CD4-positive, alpha-beta T cell treated with Interferon alpha-2 for 1 hour (primary cell): ENCODE measurements at regions not wholly inside any gene's neighbourhood (a gene's known extent, or its start where the extent isn't known, plus 50 kb on each side); places are given as distances from the start of the nearest gene placed in this dataset.

ENCODE experiments used
- DNase-seq, 2 donors: peaks; one replicate each; pipeline ENCODE4 v3.0.0-alpha.2; 2020 to 2022

DNA sequence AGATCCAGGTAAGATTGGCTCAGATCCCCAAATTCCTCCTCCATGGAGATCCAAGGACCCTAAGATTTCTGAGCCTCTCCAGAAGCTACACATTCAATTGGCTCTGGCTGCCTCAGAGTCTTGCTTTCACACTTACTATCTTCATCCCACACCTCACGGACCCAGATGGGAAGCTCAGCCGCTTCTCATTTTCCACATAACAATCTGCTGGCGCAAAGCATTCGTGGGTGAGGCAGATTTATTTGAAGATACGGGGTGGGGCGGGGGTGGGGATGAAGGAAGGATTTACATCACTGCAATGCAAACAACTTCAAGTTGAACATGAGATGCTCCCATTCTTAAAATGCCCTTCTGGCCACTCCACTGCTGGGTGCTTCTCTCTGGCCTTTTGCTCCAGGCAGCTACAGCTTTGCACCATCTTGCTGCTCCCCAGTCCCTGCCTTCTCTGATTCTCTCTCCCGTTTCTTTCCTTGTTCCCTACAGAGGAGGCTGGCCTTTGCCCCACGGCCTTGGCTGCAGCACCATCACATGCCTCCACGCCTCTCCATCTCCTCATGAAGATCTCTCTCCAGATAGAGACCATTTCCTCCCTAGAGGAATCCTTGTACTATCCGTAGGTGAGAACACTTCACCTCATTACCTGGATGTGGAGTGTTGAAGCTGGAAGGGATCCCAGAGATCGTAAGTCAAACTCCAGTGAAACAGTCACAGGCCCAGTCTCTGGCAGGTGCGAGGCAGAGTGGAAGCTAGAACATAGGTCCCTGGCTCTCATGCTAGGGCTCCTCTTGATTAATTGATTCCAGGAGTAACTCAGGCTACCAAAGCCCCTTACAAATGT is 175.9 kb downstream of the RPLP1 start:
- no peak for DNase-seq

DNA sequence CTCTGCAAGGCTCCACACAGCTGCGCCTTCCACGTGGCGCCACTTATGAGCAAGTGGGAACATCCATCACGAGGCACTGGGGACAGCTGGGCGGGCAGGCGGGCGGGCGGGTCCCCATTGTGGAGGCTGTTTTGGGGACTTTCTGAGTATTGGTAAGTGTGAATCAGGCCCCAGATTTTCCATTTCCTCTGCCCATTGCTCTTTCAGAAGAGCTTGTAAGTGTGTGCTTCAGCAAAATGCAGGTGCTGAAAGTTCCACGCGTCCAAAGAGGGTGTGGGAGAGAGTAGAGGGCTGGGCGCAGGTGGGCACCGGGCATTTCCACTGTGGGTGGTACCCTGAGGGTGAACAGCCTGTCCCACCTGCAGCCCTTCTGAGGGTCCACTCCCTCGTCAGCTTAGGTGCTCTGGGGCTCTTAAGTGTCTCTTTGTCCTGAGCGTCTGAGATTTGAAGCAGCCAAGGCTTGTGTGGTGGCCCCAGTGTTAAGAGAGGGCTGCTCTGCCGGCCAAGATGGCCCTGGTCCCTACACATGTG is 177.1 kb downstream of the RPLP1 start:
- DNase-seq: no peak

DNA sequence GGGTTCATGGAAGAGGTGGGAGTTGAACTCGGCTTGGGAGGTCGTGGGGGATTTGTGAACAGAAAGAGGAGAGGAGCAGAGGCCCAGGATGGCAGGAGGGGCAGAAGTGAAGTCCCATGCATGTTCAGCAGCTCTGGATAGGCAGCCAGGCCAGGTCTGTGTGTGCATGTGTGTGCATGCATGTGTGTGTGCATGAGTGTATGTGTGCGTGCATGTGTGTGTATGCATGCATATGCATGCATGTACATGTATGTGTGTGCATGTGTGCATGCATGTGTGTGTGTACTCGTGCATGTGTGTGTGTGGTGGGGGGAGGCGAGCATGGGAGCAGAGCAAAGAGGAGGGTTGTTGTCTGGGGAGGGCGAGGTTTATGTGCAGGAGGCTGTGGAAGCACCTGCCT is 178.4 kb downstream of the RPLP1 start:
- DNase-seq: no peak

DNA sequence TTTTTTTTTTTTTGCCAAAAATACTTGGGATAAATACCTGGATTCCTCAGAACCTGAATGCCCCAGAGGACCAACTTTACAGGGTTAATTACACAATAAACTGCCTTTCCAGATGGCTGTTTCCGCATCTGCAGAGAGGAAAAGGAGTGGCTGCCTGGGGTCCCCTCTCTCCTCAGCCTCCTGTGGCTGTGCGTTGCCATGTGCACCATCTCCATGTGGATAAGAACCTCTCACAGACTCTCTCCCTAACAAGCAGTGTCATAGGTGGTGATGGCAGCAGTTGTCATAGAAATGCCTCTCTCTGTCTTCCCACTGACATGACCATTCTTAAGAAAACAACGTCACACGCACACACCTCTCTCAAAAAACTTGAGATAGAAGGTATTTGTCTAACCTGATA is 179.4 kb downstream of the RPLP1 start:
- DNase-seq: no peak

DNA sequence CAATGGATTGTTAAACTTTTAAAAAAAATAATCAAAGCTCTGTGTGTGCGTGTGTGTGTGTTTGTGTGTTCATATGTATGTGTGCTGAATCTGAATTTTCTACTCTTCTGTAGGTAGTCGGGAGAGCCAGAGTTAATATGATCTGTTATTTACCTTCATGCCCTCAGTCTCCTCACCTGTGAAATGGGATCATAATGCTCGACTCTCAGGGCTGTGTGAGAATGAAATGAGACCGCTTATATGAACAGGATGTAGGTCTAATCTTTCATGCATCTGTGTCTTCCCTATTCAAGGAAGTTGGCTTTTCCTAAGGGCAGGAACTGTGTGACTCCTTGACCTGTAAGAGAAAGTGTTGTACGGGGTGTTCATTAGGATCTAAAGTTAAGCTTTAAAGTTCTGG is 182.2 kb downstream of the RPLP1 start:
- DNase-seq: no peak

DNA sequence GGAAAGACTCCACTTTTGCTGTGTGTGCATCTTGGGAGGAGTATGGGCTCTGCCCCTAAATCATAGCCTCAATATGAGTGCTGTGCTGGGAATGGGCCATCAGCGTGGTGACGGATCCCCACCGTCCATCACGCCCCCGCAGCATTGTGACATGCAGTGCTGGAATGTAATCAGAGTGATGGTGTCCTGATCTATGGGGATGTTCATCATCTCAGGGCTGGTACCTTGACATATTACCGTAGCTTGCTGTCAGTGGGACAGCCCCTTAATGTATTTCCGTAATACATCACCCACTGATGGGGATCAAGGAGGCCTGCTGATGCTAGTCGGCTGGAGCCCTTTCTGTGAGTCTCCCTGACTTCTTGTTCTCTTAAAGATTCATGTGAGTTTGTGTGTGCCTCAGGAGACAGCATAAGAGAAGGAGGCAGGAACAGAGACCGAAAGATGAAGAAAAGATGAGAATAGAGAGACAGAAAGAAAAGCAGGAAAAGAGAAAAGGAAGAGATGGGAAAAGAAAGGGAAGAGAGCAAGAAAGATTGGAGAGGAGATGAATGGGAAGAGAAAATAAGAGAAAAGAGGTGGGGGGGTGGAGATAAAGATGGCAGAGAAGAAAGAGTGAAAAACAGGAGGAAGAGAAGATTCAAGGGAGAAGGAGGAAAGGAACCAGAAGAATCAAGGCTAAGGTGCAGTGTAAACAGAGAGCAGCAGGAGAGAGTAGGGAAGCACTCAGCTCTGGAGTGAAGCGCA is 183.7 kb downstream of the RPLP1 start:
- no peak for DNase-seq

DNA sequence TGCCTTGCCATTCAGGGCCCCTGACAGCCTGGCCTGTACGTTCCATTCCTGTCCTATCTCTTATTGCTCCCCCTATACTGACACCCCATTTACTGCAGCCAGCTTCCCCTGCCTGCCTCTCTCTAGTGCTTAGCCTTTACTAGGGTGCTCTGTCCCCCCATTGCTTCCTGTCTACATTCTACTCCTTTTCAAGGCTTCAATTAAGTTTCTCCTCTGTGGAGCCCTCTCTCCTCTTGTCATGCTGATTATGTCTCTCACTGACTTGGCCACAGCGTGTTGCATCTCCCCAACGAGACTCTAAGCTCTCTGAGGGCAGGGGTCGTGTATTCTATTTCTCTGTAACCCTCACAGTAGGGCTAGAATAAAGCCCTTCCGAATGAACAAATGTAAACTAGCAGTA is 185.2 kb downstream of the RPLP1 start:
- no peak for DNase-seq

DNA sequence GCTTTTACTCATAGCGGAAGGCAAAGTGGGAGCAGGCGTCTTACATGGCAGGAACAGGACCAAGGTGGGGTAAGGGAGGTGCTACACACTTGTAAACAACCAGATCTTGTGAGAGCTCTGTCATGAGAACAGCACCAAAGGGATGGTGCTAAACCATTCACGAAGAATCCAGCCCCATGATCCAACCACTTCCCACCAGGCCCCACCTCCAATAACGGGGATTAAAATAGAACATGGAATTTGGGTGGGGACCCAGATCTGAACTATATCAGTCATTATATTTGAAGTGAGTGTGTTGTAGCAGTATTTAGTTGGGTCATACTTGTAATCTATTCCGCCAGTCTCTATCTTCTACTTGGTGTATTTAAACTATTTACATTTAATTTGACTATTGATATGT is 190.9 kb downstream of the RPLP1 start:
- DNase-seq: no peak

DNA sequence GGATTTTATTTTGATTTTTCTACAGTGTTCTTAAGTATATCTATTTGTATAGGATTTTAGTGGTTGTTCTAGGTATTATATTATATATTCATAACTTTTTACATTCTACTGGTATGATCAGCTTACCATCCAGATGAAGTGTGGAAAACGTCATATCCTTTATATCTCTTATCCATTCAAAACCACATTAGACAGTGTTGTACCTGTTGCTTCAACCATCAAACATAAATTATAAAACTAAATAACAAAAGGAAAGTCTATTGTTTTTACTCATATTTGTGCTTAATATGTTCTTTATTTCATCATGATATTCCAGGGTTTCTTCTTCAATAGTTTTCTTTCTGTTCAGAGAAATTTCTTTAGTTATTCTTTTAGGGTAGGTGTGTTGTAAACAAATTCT is 191.4 kb downstream of the RPLP1 start:
- no peak for DNase-seq

DNA sequence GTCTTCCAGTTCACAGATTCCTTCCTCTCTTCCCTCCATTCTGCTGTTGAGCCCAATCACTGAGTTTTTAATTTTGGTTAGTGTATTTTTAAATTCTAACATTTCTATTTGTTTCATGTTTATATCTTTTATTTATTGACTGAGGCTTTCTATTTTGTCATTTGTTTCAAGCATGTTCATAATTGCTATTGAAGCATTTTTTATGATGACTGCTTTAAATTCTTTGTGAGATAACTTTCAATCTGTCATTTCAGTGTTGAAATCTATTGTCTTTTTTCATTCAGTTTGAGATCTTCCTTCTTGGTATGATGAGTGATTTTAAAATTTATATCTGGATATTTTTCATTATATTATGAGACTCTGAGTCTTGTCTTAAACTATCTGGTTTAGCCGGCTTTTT is 192.3 kb downstream of the RPLP1 start:
- no peak for DNase-seq

DNA sequence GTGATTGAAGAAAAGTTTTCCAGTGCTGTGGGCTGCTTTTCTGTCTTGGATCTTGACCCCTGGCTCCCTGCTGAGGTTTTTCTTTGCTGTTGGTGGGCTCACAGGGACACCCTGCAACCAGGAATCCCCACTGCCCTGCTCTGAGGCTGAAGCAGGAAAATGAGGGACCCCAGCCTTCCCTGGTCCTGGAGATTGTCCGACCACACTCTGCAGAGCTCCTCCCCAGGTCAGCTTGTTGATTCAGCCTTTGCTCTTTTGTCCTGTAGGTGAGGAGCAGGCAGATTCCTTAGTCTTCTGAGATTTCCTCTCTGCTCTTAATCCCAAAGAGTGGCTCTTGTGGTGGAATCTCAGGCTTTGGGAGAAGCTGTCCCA is 194.5 kb downstream of the RPLP1 start:
- no peak for DNase-seq

DNA sequence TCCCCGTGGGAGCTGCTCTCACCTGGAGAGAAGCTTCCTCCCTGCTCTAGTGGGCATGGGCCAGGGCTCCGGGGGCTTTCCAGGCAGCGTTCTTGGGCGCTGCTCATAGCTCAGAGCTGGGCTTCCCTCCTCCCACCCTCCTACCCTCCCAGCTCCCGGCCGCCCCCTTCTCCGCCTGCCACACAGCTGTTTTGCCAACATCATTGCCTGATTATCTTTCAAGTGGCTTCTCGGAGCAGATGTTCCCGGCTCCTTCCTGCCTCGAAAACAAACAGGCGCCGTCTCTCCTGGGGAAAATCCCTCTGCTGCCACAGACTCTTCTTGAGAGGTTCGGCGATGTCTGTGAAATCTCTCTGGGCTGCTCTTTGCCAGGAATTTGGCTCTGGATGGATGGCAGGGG is 195.6 kb downstream of the RPLP1 start:
- DNase-seq: no peak

DNA sequence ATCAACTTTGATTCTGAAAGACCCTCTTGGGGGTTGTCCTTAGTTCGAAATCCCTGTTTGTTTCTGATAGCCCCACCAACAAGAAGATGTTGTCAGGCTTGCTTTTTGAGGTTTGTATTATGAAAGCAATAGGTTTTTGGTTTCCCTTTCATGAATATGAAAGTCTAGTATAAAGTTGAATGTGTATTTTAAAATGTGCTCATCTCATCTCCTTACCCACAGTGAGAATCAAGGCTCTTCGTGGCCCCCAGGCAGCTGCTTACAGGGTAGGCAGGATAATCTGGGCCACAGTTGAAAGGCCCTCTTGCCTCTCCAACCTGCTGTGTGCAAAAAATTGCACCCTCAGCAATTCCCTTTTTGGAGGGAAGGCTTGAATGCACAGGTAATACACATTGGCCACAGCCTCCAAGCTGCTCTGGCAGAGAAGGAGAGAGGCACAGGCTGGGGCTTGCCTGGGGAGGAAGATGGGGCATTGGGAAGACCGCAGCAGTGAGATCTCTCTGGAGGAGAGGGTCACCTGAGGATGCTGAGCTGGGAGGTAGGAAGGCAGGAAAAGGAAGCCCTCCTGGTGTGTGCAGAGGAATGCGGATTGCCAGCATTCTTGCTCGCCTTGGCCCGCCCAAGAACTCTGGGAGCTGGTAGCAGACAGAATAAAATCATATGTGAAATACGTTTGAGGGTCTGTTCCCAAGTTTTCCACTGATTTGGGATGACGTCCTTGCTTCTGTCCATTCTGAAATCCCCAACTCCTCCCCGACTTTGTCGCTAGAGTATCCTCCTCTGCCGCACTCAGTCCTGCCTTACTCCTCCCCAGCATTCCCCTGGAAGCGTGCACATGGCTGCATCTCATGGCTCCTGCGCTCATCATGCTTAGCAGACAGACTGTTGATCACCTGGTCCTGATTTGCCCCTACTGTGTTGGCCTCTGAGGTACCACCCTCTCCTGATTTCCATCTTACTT is 196.4 kb downstream of the RPLP1 start:
- DNase-seq: no peak

DNA sequence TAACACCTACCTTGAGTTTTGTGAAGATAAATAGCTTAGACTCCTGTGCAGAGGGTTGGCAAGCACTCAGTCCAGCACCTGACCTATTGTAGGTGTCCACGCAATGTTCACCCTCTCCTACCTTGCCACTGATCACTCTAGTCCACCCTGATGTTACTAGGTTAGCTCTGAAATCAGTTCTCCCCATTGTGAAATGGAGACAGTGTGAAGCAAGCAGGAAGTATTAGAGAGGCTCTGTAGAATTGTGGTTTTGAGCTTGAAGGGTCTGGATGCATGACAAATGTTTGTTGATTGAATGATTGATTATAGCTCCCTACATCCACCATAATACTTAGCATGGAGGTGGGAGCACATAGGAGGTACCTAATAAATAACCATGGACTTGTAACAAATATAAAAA is 199.7 kb downstream of the RPLP1 start:
- no peak for DNase-seq

DNA sequence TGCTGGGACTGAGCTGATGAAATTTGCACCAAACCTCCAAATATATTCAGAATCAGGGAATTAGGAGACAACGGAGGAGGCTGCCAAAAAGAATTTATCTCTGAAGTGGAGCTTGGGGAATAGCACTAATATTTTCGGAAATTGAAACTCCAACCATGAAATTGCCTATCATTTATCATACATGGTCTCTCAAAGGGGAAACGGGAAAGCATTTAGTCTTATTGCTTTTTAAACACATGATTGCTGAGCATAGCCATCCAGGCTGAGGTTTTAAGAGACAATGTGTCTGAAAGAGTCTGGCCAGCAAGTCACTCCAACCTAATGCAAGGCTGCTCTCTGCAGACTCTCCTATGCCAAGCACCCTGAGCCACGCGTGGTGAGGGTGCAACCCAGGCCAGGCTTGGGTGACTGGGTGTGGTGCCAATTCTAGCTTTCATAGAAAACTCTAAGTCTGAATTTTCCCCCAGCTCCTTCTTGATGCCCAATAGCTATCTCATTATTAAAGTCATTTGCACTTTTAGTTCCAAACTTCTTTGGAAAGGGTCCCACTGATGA is 200.2 kb downstream of the RPLP1 start:
- no peak for DNase-seq

DNA sequence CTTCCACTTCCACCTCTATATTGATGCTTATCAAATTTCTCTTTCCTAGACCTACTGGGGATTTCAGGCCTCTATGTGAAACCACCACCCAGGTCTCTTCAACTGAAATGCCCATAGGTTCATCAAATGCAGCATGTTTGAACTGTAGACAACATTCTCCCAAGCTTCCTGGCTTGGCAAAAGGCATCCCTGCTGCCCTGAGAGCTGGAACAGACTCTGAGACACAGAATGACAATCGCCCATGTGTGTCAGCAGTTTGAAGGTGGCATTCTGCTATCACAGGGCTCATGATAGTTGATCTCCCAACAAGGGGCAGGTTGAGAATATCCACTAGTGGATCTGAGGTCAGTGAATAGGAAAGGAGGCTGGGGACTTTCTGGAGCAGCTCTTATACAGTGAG is 200.7 kb downstream of the RPLP1 start:
- DNase-seq: no peak

DNA sequence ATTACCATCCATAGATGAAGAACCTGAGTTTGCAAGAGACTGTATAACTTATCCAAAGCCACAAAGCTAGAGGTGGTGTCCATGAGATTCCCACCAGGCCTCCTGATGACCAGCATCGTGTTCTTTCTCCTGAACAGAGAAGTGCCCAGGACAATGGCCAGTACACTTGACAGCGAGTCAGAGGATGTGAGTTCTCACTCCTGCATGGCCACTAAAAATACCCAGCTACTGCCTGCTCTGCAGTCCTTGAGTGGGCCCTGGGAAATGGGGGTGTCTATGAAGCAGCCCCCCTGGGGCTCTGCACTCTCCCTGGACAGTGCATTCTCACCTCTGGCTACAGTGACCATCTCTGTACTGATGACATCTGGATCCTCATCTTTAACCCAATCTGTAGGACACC is 201.2 kb downstream of the RPLP1 start:
- DNase-seq: no peak

DNA sequence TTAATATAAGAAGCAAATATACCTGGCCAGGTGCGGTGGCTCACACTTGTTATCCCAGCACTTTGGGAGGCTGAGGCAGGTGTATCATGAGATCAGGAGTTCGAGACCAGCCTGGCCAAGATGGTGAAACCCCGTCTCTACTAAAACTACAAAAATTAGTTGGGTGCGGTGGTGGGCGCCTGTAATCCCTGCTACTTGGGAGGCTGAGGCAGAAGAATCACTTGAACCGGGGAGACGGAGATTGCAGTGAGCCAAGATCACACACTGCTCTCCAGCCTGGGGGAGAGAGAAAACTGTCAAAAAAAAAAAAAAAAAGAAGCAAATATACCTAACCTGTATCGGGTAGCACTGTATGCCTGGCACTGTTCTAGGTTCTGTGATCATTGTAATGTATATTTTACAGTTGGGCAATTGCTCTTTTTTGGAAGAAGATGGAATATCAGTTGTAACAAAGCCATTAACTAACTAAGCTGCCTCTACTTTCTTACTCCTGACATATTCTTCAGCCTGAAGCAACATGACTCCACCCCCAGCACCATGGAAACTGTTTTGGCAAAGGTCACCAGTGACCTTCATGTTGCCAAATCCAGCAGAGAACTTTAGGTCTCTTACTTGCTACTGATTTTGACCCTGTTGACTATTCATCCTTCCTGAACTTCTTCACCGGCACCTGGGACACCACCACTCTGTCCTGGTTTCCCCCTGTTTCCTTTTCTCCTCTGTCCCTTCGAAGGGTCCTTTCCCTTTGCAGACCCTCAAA is 203.8 kb downstream of the RPLP1 start:
- no peak for DNase-seq

DNA sequence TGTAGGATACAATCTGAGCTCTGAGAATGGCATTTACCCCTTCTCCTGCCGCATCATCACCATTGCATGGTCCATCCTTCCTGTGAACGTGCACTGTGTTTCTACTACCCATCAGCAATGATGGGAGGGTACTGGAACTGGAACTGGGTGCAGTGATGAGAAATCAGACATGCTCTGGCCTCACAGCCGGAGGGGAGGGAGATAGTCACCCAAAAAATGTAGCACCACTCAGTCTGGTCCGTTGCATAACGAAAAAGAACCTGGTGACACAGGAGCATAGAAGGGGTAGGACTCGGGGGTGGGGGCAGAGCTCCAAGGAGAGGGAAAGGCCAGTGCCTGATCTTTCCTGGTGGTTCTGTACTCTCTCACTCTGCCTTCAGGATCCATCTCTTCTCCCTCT is 205.0 kb downstream of the RPLP1 start:
- no peak for DNase-seq

DNA sequence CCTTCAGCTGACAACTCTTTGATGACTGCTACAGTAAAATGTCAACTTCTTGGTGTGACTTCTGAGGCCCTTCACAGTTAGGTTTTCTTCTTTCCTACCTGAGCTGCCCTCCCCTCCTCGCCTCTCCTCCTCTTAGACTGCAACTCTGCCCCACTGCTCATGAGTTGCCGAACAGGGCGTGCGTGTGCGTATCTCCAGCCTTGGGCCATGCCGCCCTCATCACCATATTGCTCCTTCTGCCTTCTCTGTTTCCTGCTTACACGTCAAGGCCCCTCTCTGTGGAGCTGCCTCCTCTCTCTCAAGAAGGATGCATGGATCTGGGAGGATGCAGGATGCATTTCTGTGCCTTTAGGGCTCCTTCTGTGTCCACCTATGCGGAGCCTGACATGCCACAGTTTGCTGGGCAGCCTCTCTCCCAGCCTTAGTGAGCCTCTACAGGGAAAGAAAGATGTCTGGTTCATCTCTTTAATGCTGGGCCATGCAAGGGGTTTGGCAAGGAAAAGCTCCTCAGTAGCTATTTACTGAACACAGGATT is 205.9 kb downstream of the RPLP1 start:
- no peak for DNase-seq

DNA sequence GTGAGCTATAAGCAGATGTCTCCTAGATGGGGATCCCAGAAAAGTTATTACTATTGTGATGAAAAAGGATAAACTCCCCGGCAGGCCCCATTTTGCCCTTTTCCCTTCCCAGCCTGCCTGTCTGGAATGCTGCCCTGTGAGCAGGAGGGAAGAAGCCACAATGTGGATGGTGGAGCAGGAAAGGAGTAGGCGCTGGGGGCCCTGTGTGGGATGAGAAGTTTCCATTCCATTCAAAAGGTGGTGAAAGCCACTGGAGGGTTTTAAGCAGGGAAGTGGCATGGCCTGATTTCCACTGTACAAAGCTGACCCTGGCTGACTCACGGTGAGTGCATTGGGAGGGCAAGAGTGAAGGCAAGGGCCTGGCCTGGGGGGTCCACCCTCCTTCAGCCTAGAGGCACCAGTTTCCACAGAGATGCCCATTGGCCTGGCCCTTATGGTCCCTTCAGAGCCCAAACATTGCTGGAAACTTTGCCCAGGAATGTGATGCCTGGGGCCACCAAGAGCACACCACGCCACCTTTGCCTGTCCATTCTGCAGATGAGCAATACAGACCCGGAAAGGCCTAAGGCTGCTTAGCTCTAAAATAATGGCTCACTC is 206.9 kb downstream of the RPLP1 start:
- no peak for DNase-seq
